ENCODE measurements at regions not wholly inside any gene's neighbourhood (a gene's known extent, or its start where the extent isn't known, plus 50 kb on each side); places are given as distances from the start of the nearest gene placed in this dataset.

- TF ChIP-seq POLR2A (IDR thresholded peaks at IDR 0.05) (no peak), CTCF (IDR thresholded peaks at IDR 0.05) (no peak), EP300 (IDR thresholded peaks at IDR 0.05) (no peak), POLR2AphosphoS5 (IDR thresholded peaks at IDR 0.05) (no peak)
- Histone ChIP-seq H3K9me3 (no peaks in the 10 kb centered on the region), H3K27me3 (no peaks in the 10 kb centered on the region), H3K4me3 (no peak overlapping the region), H3K4me1 (no peaks in the 10 kb centered on the region), H3K27ac (no peak overlapping the region), H3K36me3 (no peaks in the 10 kb centered on the region)
- DNase-seq, result no peak
- WGBS, 2 donors, result 79 to 85% methylated on average over 6 of the region's 6 CpGs
- no peak for ATAC-seq (ENCODE audit: low FRiP score in 2 of 2)
These were observed 197.5 kb downstream of the BCR start for GRCh38 chr22:23377767-23378166.

GRCh38 chr22:23376256-23376655, 195.9 kb downstream of the BCR start:
- Histone ChIP-seq H3K36me3 (no peaks in the 10 kb centered on the region), H3K4me1 (no peaks in the 10 kb centered on the region), H3K4me3 (no peak overlapping the region), H3K9me3 (no peaks in the 10 kb centered on the region), H3K27me3 (no peaks in the 10 kb centered on the region), H3K27ac (no peak overlapping the region)
- no peak for DNase-seq
- no peak for ATAC-seq (ENCODE audit: low FRiP score in 2 of 2)
- TF ChIP-seq CTCF (IDR thresholded peaks at IDR 0.05) (no peak), POLR2A (IDR thresholded peaks at IDR 0.05) (no peak), POLR2AphosphoS5 (IDR thresholded peaks at IDR 0.05) (no peak), EP300 (IDR thresholded peaks at IDR 0.05) (no peak)
- 58 to 68% methylated on average over 6 of the region's 6 CpGs for whole genome bisulfite sequencing, 2 donors

GRCh38 chr22:23375031-23375827, 194.9 kb downstream of the BCR start:
- WGBS, 2 donors, result 66 to 78% methylated on average over 14 of the region's 14 CpGs
- ATAC-seq (ENCODE audit: low FRiP score in 2 of 2) (no peak), DNase-seq (no peak)
- no peaks in the 10 kb centered on the region for H3K27me3 ChIP-seq
- no peak overlapping the region for H3K4me3 ChIP-seq
- TF ChIP-seq POLR2AphosphoS5 (IDR thresholded peaks at IDR 0.05), result no peak
- TF ChIP-seq EP300 (IDR thresholded peaks at IDR 0.05), result no peak
- no peak for TF ChIP-seq POLR2A (IDR thresholded peaks at IDR 0.05)
- TF ChIP-seq CTCF (IDR thresholded peaks at IDR 0.05), result no peak
- H3K4me1 ChIP-seq, result no peaks in the 10 kb centered on the region
- H3K9me3 ChIP-seq, result no peaks in the 10 kb centered on the region
- no peak overlapping the region for H3K27ac ChIP-seq
- H3K36me3 ChIP-seq, result no peaks in the 10 kb centered on the region

DNA sequence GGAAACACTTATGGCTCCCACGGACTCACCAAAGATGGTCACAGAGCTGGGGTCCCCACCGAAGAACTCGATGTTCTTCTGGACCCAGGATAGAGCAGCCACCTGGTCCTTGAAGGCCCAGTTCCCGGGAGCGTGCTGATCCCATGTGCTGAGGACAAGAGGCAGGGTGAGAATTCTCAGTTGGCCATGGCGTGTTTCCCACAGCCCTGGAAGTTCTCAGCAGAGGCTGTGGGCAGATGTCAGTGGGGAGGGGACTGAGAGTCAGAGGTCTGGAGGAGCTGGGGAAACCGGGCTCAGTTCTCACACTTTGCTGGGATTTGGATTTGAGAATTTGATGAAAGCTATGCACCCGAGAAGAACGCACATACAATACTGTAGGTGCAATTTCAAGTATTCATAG, 193.3 kb downstream of the BCR start:
- 86 to 92% methylated on average over 9 of the region's 9 CpGs for WGBS, 2 donors
- TF ChIP-seq POLR2A (IDR thresholded peaks at IDR 0.05), result no peak
- no peak for TF ChIP-seq EP300 (IDR thresholded peaks at IDR 0.05)
- no peak for TF ChIP-seq CTCF (IDR thresholded peaks at IDR 0.05)
- ATAC-seq (ENCODE audit: low FRiP score in 2 of 2), result no peak

DNA sequence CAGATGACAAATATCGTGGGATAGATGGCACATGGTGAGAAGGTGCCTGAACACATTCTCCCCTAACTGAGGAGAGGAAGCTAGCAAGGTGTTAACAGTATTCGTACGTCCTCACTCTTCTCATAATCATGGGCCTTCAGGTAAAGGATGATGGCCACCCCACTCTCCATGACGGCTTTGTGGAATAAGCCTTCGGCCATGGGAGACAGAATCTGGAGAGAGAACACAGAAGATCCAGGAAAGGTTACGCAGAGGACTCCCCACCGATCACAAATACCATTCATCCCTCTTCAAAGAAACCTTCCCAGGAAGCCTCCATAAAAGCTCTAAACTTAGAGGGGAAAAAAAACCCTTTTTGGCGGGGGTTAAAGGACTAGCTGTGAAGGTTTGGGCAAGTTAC, 189.9 kb downstream of the BCR start:
- no peak for ATAC-seq (ENCODE audit: low FRiP score in 2 of 2)
- Histone ChIP-seq H3K4me1 (no peaks in the 10 kb centered on the region), H3K9me3 (no peaks in the 10 kb centered on the region), H3K27ac (no peak overlapping the region), H3K36me3 (no peaks in the 10 kb centered on the region), H3K4me3 (no peak overlapping the region), H3K27me3 (no peaks in the 10 kb centered on the region)
- TF ChIP-seq CTCF (IDR thresholded peaks at IDR 0.05), result no peak
- TF ChIP-seq EP300 (IDR thresholded peaks at IDR 0.05), result no peak
- no peak for TF ChIP-seq POLR2AphosphoS5 (IDR thresholded peaks at IDR 0.05)
- TF ChIP-seq POLR2A (IDR thresholded peaks at IDR 0.05), result no peak
- 79 to 81% methylated on average over 8 of the region's 8 CpGs for WGBS, 2 donors
- no peak for DNase-seq

More for the DNA sequence above, 193.3 kb downstream of the BCR start:
- Histone ChIP-seq H3K27me3 (no peaks in the 10 kb centered on the region), H3K36me3 (no peaks in the 10 kb centered on the region), H3K27ac (no peak overlapping the region), H3K9me3 (no peaks in the 10 kb centered on the region), H3K4me3 (no peak overlapping the region), H3K4me1 (no peaks in the 10 kb centered on the region)
- DNase-seq, result no peak
